ENCODE measurements at regions not wholly inside any gene's neighbourhood (a gene's known extent, or its start where the extent isn't known, plus 50 kb on each side); places are given as distances from the start of the nearest gene placed in this dataset.

GRCh38 chr2:225169396-225169795 is 127.1 kb upstream of the DOCK10 start:
- intact Hi-C loops (cut with DNase I) = no loop called here
- no peak for DNase-seq

- intact Hi-C loops (cut with DNase I) = no loop called here
- no peak for DNase-seq
Measured at GRCh38 chr2:225165052-225165451, 122.8 kb upstream of the DOCK10 start.

- peak in 7 of 42 donors; percentile 3 to 16 (median 6) for DNase-seq
- intact Hi-C loops (cut with DNase I) = no loop called here
Measured at GRCh38 chr2:225164401-225165050, 122.3 kb upstream of the DOCK10 start.

- intact Hi-C loops (cut with DNase I) = no loop called here
- no peak for DNase-seq
Measured at GRCh38 chr2:225158360-225158759, 116.1 kb upstream of the DOCK10 start.

GRCh38 chr2:225156853-225157451 is 114.7 kb upstream of the DOCK10 start:
- intact Hi-C loops (cut with DNase I) = no loop called here
- no peak for DNase-seq

GRCh38 chr2:225140723-225141122 is 98.5 kb upstream of the DOCK10 start:
- intact Hi-C loops (cut with DNase I) = no loop called here
- no peak for DNase-seq

GRCh38 chr2:225137971-225138370 is 95.7 kb upstream of the DOCK10 start:
- intact Hi-C loops (cut with DNase I) = no loop called here
- no peak for DNase-seq

- intact Hi-C loops (cut with DNase I) = no loop called here
- no peak for DNase-seq
Measured at GRCh38 chr2:225136552-225136951, 94.3 kb upstream of the DOCK10 start.

- no peak for DNase-seq
- intact Hi-C loops (cut with DNase I) = no loop called here
Measured at GRCh38 chr2:225131898-225132297, 89.6 kb upstream of the DOCK10 start.

GRCh38 chr2:225130093-225130492 is 87.8 kb upstream of the DOCK10 start:
- intact Hi-C loops (cut with DNase I) = no loop called here
- no peak for DNase-seq

- no peak for DNase-seq
- intact Hi-C loops (cut with DNase I) = loop anchor here (5.0 kb wide), 1 partner anchor 533 kb away; no protein-coding TSS in a partner anchor
Measured at GRCh38 chr2:225124311-225125017, 82.2 kb upstream of the DOCK10 start.

GRCh38 chr2:225122583-225123486 is 80.6 kb upstream of the DOCK10 start:
- intact Hi-C loops (cut with DNase I) = loop anchor here (5.0 kb wide), 1 partner anchor 534 kb away; no protein-coding TSS in a partner anchor
- DNase-seq = peak in 28 of 42 donors; percentile 16 to 86 (median 48)

- intact Hi-C loops (cut with DNase I) = loop anchor here (5.0 kb wide), 1 partner anchor 535 kb away; no protein-coding TSS in a partner anchor
- no peak for DNase-seq
Measured at GRCh38 chr2:225122007-225122406, 79.7 kb upstream of the DOCK10 start.

GRCh38 chr2:225120186-225120585 is 77.9 kb upstream of the DOCK10 start:
- DNase-seq = peak in 3 of 42 donors; percentile 6 to 52 (median 8)
- intact Hi-C loops (cut with DNase I) = loop anchor here (5.0 kb wide), 1 partner anchor 537 kb away; no protein-coding TSS in a partner anchor

- intact Hi-C loops (cut with DNase I) = loop anchor here (5.0 kb wide), 1 partner anchor 75 kb away; the partner anchor contains the start of gene DOCK10
- DNase-seq = peak in 1 of 42 donors; percentile 15
Measured at GRCh38 chr2:225117051-225117716, 74.9 kb upstream of the DOCK10 start.

- intact Hi-C loops (cut with DNase I) = loop anchor here (5.0 kb wide), 1 partner anchor 73 kb away; the partner anchor contains the start of gene DOCK10
- no peak for DNase-seq
Measured at GRCh38 chr2:225114786-225115323, 72.6 kb upstream of the DOCK10 start.

- peak in 1 of 42 donors; percentile 31 for DNase-seq
- intact Hi-C loops (cut with DNase I) = no loop called here
Measured at GRCh38 chr2:225113371-225114015, 71.2 kb upstream of the DOCK10 start.
